HepG2 (cell line): ENCODE measurements at regions not wholly inside any gene's neighbourhood (a gene's known extent, or its start where the extent isn't known, plus 50 kb on each side); places are given as distances from the start of the nearest gene placed in this dataset.

Experiments used
- ATAC-seq: fragments of 200-7000 bp; cut with Tn5 transposase; 3 replicates; pipeline ENCODE4 v1.9.1; 2020; ENCODE audit warnings: mild to moderate bottlenecking, moderate library complexity
- BruUV-seq: library from RNA; stranded (reverse); fragments of 400-500 nt; replicated peaks from 2 replicates; lab custom pipeline; 2021; lab: Mats Ljungman, UMichigan
- CTCF ChIA-PET: fragments of 300-600 bp; formaldehyde crosslinking; extraction: SDS; loops from one replicate; lab custom pipeline; 2021; ENCODE audit warnings: low total read pairs, inconsistent platforms, low intra/inter-chr PET ratio; lab: Yijun Ruan, JAX
- POLR2A ChIA-PET: fragments of 350-600 bp; sonication (Branson Sonifier 250); formaldehyde crosslinking; loops from one replicate; lab custom pipeline; 2020; ENCODE audit warnings: antibody characterized with exemption, inconsistent platforms; lab: Yijun Ruan, JAX
- DNase-seq: peaks from one replicate; pipeline ENCODE4 v3.0.0-alpha.2; 2015; ENCODE audit warnings: low spot score
- FAIRE-seq: peaks from 3 replicates; lab custom pipeline; 2011; peaks lifted over from hg19 to GRCh38; lab: Jason Lieb, UNC
- H2AFZ ChIP-seq: one replicate; pipeline ENCODE4 v1.6.1; 2011; ENCODE audit warnings: low read length, inconsistent platforms
- H3K27ac ChIP-seq: fragments of 300-600 bp; 3 replicates; pipeline ENCODE4 v1.8.0; 2011; ENCODE audit warnings: mixed run types, mild to moderate bottlenecking, mixed read lengths, low read length, inconsistent platforms; ENCODE audit not compliant: insufficient read depth; ENCODE audit errors: extremely low read length
- H3K27me3 ChIP-seq, 2 experiments: fragments of 200-600 bp in 1 of 2; 2 replicates in 1 of 2; 3 replicates in 1 of 2; pipeline versions ENCODE4 v1.6.0 to v1.8.0; 2011; ENCODE audit warnings: low read length in 2 of 2, mild to moderate bottlenecking in 2 of 2, moderate library complexity in 2 of 2, inconsistent platforms in 1 of 2; ENCODE audit not compliant: insufficient read depth in 2 of 2, control insufficient read depth in 1 of 2
- H3K36me3 ChIP-seq, 2 experiments: fragments of 200-600 bp in 1 of 2; replicated peaks in 1 of 2; 2 replicates in 1 of 2; 3 replicates in 1 of 2; pipeline versions ENCODE4 v1.5.1 to v1.8.0; 2011; ENCODE audit warnings: low read length in 2 of 2, inconsistent platforms in 1 of 2; ENCODE audit not compliant: insufficient read depth in 2 of 2, control insufficient read depth in 1 of 2
- H3K4me1 ChIP-seq: 2 replicates; pipeline ENCODE4 v1.5.1; 2012; ENCODE audit warnings: low read length, inconsistent platforms; ENCODE audit not compliant: insufficient read depth
- H3K4me2 ChIP-seq: 2 replicates; pipeline ENCODE4 v1.6.0; 2011; ENCODE audit warnings: low read depth, low read length, inconsistent platforms
- H3K4me3 ChIP-seq, 3 experiments: fragments of 200-600 bp in 1 of 3; sonication (generic), shearing (Covaris generic) in 1 of 3; replicated peaks in 1 of 3; 2 replicates each; pipeline ENCODE4 v1.5.1; 2011 to 2016; ENCODE audit warnings: low read length in 3 of 3, inconsistent platforms in 2 of 3, low read depth in 2 of 3, mild to moderate bottlenecking in 2 of 3, control low read depth in 1 of 3, mixed read lengths in 1 of 3; ENCODE audit not compliant: insufficient read depth in 1 of 3
- H3K79me2 ChIP-seq: one replicate; pipeline ENCODE4 v1.6.1; 2011; ENCODE audit warnings: low read length, inconsistent platforms; ENCODE audit not compliant: insufficient read depth
- H3K9ac ChIP-seq: 2 replicates; pipeline ENCODE4 v1.6.0; 2011; ENCODE audit warnings: mild to moderate bottlenecking, low read depth, low read length, inconsistent platforms; ENCODE audit not compliant: insufficient read depth
- H3K9me3 ChIP-seq: 2 replicates; pipeline ENCODE4 v1.5.1; 2012; ENCODE audit warnings: mild to moderate bottlenecking, low read length
- H4K20me1 ChIP-seq: 2 replicates; pipeline ENCODE4 v1.6.0; 2011; ENCODE audit warnings: inconsistent platforms, mild to moderate bottlenecking, low read length, moderate library complexity; ENCODE audit not compliant: insufficient read depth
- BRD4 ChIP-seq: sonication (generic); formaldehyde crosslinking; IDR thresholded peaks from 2 replicates; pipeline ENCODE4 v1.4.0; 2020; ENCODE audit warnings: missing genetic modification reagents
- EEA1 ChIP-seq: sonication (generic); formaldehyde crosslinking; IDR thresholded peaks from 2 replicates; pipeline ENCODE4 v1.5.1; 2020; ENCODE audit warnings: mild to moderate bottlenecking, missing genetic modification reagents, borderline replicate concordance
- KDM5B ChIP-seq: sonication (generic); formaldehyde crosslinking; IDR thresholded peaks from 2 replicates; pipeline ENCODE4 v1.4.0; 2020; ENCODE audit warnings: missing genetic modification reagents, mild to moderate bottlenecking, borderline replicate concordance
- KLF11 ChIP-seq: IDR thresholded peaks from 2 replicates; pipeline ENCODE4 v1.6.1; 2016; ENCODE audit warnings: missing compliant biosample characterization
- MEF2D ChIP-seq: sonication (generic); formaldehyde crosslinking; IDR thresholded peaks from 2 replicates; pipeline ENCODE4 v1.5.1; 2020; ENCODE audit warnings: mild to moderate bottlenecking, missing genetic modification reagents
- ZFYVE20 ChIP-seq: sonication (generic); formaldehyde crosslinking; IDR thresholded peaks from 2 replicates; pipeline ENCODE4 v1.8.0; 2023; ENCODE audit warnings: low read depth, mild to moderate bottlenecking, moderate library complexity, missing genetic modification reagents, borderline replicate concordance
- ZNF572 ChIP-seq: sonication (generic); formaldehyde crosslinking; IDR thresholded peaks from 2 replicates; pipeline ENCODE4 v1.5.1; 2020; ENCODE audit warnings: mild to moderate bottlenecking, missing genetic modification reagents
- ZNF607 ChIP-seq: sonication (generic); formaldehyde crosslinking; IDR thresholded peaks from 2 replicates; pipeline ENCODE4 v1.5.1; 2020; ENCODE audit warnings: missing genetic modification reagents, mild to moderate bottlenecking, borderline replicate concordance
- WGBS: methylation state at CpG from one replicate; pipeline ENCODE4 v1.1.6; 2017; ENCODE audit warnings: low lambda C conversion rate; 5-methylcytosine and 5-hydroxymethylcytosine counted together
- in situ Hi-C: cut with HindIII; loops from 2 replicates; pipeline ENCODE4 v1.10.0; 2017; ENCODE audit warnings: low pct_unique_long_range_greater_than_20kb; ENCODE audit not compliant: extremely low pct_ligation_motif_present
- intact Hi-C: fragments of 100-400 bp; cut with micrococcal nuclease; formaldehyde crosslinking; loops from one replicate; pipeline ENCODE4 v1.10.0; 2022; ENCODE audit not compliant: unreplicated experiment
- TF ChIP-seq, protein P1 (sequence below), 2 experiments: sonication (generic) in 1 of 2; formaldehyde crosslinking in 1 of 2; IDR thresholded peaks; 2 replicates each; pipeline versions ENCODE4 v1.4.0 to v1.6.1; 2016 to 2020; ENCODE audit warnings: borderline replicate concordance in 1 of 2, low read depth in 1 of 2, mild to moderate bottlenecking in 1 of 2, missing genetic modification reagents in 1 of 2
- TF ChIP-seq, protein P2 (sequence below): sonication (generic); formaldehyde crosslinking; IDR thresholded peaks from 2 replicates; pipeline ENCODE4 v1.5.0; 2020; ENCODE audit warnings: missing genetic modification reagents
- TF ChIP-seq, protein P3 (sequence below): sonication (generic); formaldehyde crosslinking; IDR thresholded peaks from 2 replicates; pipeline ENCODE4 v1.4.0; 2020; ENCODE audit warnings: mild to moderate bottlenecking, missing genetic modification reagents
- TF ChIP-seq, protein P4 (sequence below): sonication (generic); formaldehyde crosslinking; IDR thresholded peaks from 2 replicates; pipeline ENCODE4 v1.5.0; 2020; ENCODE audit warnings: missing genetic modification reagents

DNA sequence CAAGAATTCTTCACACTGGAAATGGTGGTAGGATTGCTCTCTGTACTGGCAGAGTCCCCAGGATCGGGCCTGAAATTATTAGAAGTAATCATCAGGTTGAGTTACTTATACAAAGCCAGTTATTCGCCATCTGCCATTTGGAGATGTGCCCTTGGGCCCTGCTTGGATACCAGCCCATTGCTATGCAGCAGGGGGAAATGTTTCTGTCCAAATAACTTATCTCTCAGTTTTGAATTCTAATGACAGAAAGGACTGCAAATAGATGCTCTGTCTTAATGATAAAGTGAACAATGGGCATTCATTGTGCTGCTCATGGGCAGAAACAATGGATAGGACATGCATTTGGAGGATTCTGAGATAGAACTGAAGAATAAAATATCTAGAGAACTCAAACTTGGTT is 139.1 kb upstream of the PELI2 start (continued):
- TF ChIP-seq, protein P1, sequence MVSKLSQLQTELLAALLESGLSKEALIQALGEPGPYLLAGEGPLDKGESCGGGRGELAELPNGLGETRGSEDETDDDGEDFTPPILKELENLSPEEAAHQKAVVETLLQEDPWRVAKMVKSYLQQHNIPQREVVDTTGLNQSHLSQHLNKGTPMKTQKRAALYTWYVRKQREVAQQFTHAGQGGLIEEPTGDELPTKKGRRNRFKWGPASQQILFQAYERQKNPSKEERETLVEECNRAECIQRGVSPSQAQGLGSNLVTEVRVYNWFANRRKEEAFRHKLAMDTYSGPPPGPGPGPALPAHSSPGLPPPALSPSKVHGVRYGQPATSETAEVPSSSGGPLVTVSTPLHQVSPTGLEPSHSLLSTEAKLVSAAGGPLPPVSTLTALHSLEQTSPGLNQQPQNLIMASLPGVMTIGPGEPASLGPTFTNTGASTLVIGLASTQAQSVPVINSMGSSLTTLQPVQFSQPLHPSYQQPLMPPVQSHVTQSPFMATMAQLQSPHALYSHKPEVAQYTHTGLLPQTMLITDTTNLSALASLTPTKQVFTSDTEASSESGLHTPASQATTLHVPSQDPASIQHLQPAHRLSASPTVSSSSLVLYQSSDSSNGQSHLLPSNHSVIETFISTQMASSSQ (IDR thresholded peaks at IDR 0.05; ENCODE audit: low read depth): no peak
- TF ChIP-seq, protein P1 (CRISPR knock-in tag; IDR thresholded peaks at IDR 0.05; ENCODE audit: borderline replicate concordance): no peak
- TF ChIP-seq, protein P2, sequence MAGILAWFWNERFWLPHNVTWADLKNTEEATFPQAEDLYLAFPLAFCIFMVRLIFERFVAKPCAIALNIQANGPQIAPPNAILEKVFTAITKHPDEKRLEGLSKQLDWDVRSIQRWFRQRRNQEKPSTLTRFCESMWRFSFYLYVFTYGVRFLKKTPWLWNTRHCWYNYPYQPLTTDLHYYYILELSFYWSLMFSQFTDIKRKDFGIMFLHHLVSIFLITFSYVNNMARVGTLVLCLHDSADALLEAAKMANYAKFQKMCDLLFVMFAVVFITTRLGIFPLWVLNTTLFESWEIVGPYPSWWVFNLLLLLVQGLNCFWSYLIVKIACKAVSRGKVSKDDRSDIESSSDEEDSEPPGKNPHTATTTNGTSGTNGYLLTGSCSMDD: no peak
- TF ChIP-seq, all 625 proteins: peak for 0

DNA sequence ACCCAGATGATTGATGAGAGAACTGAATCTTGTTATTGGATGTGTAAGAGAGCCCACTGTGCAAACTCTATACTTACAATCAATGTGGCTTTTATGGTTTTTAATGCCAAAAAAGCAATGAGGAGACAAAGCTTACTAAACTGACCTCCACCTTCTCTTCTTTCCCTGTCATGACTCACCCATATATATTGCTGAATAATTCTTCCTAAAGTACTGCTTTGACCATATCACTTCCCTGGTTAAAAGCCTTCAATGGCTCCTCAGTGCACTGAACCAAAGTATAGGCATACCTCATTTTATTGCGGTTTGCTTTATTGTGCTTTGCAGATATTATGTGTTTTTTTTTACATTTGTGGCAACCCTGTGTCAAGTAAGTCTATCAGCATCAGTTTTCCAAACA is 138.4 kb upstream of the PELI2 start:
- Histone ChIP-seq H2AFZ (no peak overlapping the region), H3K4me3 (no peak overlapping the region), H3K27me3 (no peaks in the 10 kb centered on the region), H3K4me2 (no peak overlapping the region), H3K79me2 (no peaks in the 10 kb centered on the region), H4K20me1 (no peaks in the 10 kb centered on the region), H3K9me3 (no peaks in the 10 kb centered on the region), H3K9ac (no peak overlapping the region), H3K4me1 (no peaks in the 10 kb centered on the region), H3K27ac (no peak overlapping the region), H3K36me3 (no peaks in the 10 kb centered on the region)
- WGBS: 0% methylated on average over 1 of the region's 1 CpG
- intact Hi-C loops (no loop called here), in situ Hi-C loops (no loop called here)
- no TSS peak for BruUV-seq
- no peak for DNase-seq
- ChIA-PET CTCF (no interaction called here), POLR2A (no interaction called here)
- ATAC-seq: no peak
- no peak for FAIRE-seq
- TF ChIP-seq BRD4 (CRISPR knock-in tag) (no peak), ZFYVE20 (CRISPR knock-in tag) (no peak), ZNF607 (CRISPR knock-in tag) (no peak), MEF2D (CRISPR knock-in tag) (no peak), EEA1 (CRISPR knock-in tag) (no peak), KDM5B (CRISPR knock-in tag) (no peak), KLF11 (no peak), ZNF572 (CRISPR knock-in tag) (no peak)
- TF ChIP-seq, protein P3, sequence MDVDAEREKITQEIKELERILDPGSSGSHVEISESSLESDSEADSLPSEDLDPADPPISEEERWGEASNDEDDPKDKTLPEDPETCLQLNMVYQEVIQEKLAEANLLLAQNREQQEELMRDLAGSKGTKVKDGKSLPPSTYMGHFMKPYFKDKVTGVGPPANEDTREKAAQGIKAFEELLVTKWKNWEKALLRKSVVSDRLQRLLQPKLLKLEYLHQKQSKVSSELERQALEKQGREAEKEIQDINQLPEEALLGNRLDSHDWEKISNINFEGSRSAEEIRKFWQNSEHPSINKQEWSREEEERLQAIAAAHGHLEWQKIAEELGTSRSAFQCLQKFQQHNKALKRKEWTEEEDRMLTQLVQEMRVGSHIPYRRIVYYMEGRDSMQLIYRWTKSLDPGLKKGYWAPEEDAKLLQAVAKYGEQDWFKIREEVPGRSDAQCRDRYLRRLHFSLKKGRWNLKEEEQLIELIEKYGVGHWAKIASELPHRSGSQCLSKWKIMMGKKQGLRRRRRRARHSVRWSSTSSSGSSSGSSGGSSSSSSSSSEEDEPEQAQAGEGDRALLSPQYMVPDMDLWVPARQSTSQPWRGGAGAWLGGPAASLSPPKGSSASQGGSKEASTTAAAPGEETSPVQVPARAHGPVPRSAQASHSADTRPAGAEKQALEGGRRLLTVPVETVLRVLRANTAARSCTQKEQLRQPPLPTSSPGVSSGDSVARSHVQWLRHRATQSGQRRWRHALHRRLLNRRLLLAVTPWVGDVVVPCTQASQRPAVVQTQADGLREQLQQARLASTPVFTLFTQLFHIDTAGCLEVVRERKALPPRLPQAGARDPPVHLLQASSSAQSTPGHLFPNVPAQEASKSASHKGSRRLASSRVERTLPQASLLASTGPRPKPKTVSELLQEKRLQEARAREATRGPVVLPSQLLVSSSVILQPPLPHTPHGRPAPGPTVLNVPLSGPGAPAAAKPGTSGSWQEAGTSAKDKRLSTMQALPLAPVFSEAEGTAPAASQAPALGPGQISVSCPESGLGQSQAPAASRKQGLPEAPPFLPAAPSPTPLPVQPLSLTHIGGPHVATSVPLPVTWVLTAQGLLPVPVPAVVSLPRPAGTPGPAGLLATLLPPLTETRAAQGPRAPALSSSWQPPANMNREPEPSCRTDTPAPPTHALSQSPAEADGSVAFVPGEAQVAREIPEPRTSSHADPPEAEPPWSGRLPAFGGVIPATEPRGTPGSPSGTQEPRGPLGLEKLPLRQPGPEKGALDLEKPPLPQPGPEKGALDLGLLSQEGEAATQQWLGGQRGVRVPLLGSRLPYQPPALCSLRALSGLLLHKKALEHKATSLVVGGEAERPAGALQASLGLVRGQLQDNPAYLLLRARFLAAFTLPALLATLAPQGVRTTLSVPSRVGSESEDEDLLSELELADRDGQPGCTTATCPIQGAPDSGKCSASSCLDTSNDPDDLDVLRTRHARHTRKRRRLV (CRISPR knock-in tag): no peak
- TF ChIP-seq, protein P4, sequence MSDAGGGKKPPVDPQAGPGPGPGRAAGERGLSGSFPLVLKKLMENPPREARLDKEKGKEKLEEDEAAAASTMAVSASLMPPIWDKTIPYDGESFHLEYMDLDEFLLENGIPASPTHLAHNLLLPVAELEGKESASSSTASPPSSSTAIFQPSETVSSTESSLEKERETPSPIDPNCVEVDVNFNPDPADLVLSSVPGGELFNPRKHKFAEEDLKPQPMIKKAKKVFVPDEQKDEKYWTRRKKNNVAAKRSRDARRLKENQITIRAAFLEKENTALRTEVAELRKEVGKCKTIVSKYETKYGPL (CRISPR knock-in tag): no peak
